Suprapubic skin (tissue), 4 donors: ENCODE measurements at regions not wholly inside any gene's neighbourhood (a gene's known extent, or its start where the extent isn't known, plus 50 kb on each side); places are given as distances from the start of the nearest gene placed in this dataset.

ENCODE experiments used
- CTCF ChIP-seq, 2 donors: fragments of 200-600 bp in 1 of 2; fragments of 450-650 bp in 1 of 2; sonication (generic) in 1 of 2; IDR thresholded peaks; one replicate each; pipeline ENCODE4 v1.5.1; 2016 to 2019; ENCODE audit warnings: antibody characterized with exemption in 2 of 2, mild to moderate bottlenecking in 1 of 2, moderate library complexity in 1 of 2
- EP300 ChIP-seq: sonication (generic); formaldehyde crosslinking; IDR thresholded peaks from one replicate; pipeline ENCODE4 v1.6.1; 2017; ENCODE audit warnings: antibody characterized with exemption
- POLR2A ChIP-seq, 2 donors: fragments of 450-650 bp; IDR thresholded peaks; one replicate each; pipeline ENCODE4 v1.6.1; 2017; ENCODE audit warnings: antibody characterized with exemption in 2 of 2, mild to moderate bottlenecking in 2 of 2, moderate library complexity in 2 of 2
- POLR2AphosphoS5 ChIP-seq, 3 donors: sonication (generic); formaldehyde crosslinking; IDR thresholded peaks; one replicate each; pipeline ENCODE4 v1.6.1; 2017; ENCODE audit warnings: antibody characterized with exemption in 3 of 3

- TF ChIP-seq CTCF (IDR thresholded peaks at IDR 0.05) = no peak
- TF ChIP-seq EP300 = no peak
- TF ChIP-seq POLR2A (IDR thresholded peaks at IDR 0.05) = no peak
- TF ChIP-seq POLR2AphosphoS5 (IDR thresholded peaks at IDR 0.05) = no peak
Observed at GRCh38 chr7:106592282-106593027, 68.5 kb downstream of the CCDC71L start.
